Osteocyte (in vitro differentiated cells): ENCODE measurements at regions not wholly inside any gene's neighbourhood (a gene's known extent, or its start where the extent isn't known, plus 50 kb on each side); places are given as distances from the start of the nearest gene placed in this dataset.

Source experiments
- DNase-seq: peaks from one replicate; pipeline ENCODE4 v3.0.0; 2021; ENCODE audit warnings: mixed read lengths; ENCODE audit not compliant: unreplicated experiment; ENCODE audit errors: extremely low spot score
- H3K27ac Mint-ChIP-seq: one replicate; pipeline ENCODE4 v1.8.0; 2021; ENCODE audit warnings: mild to moderate bottlenecking, mixed read lengths; ENCODE audit not compliant: unreplicated experiment
- H3K27me3 Mint-ChIP-seq: one replicate; pipeline ENCODE4 v1.8.0; 2021; ENCODE audit warnings: mixed read lengths; ENCODE audit not compliant: unreplicated experiment
- H3K36me3 Mint-ChIP-seq: one replicate; pipeline ENCODE4 v1.8.0; 2021; ENCODE audit warnings: mixed read lengths; ENCODE audit not compliant: unreplicated experiment
- H3K4me1 Mint-ChIP-seq: one replicate; pipeline ENCODE4 v1.8.0; 2021; ENCODE audit warnings: mixed read lengths; ENCODE audit not compliant: unreplicated experiment
- H3K4me3 Mint-ChIP-seq: one replicate; pipeline ENCODE4 v1.8.0; 2021; ENCODE audit warnings: mild to moderate bottlenecking, moderate library complexity, mixed read lengths; ENCODE audit not compliant: unreplicated experiment
- H3K9me3 Mint-ChIP-seq: one replicate; pipeline ENCODE4 v1.8.0; 2021; ENCODE audit warnings: mixed read lengths; ENCODE audit not compliant: unreplicated experiment
- TF ChIP-seq, protein P1 (sequence below): fragments of 200-600 bp; sonication (generic); IDR thresholded peaks from 2 replicates; pipeline ENCODE4 v1.5.0; 2021; ENCODE audit warnings: antibody characterized with exemption, mild to moderate bottlenecking, moderate library complexity

DNA sequence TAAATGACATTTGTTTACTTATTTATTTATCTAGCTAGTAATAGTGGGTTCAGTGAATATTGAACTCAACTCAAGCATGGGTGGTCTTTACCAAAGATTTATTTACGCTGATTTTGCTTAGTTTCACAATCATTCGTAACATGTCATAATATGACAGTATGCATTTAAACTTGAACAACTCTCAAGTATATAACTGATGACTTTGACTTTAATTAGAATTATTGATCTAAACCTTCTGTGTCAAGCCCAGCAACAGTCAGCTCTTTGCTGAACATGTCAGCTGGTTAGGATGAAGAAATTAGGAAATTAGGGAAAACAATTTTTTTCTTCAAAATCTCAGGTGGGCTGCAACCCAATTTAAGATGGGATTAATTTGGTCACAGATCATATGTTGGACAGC lies 210.5 kb upstream of the G2E3 start:
- H3K9me3 Mint-ChIP-seq: no peaks in the 10 kb centered on the region
- no peak for DNase-seq
- H3K4me1 Mint-ChIP-seq: no peaks in the 10 kb centered on the region
- H3K27ac Mint-ChIP-seq: no peak overlapping the region
- H3K36me3 Mint-ChIP-seq: no peaks in the 10 kb centered on the region
- H3K27me3 Mint-ChIP-seq: no peaks in the 10 kb centered on the region
- TF ChIP-seq, protein P1, sequence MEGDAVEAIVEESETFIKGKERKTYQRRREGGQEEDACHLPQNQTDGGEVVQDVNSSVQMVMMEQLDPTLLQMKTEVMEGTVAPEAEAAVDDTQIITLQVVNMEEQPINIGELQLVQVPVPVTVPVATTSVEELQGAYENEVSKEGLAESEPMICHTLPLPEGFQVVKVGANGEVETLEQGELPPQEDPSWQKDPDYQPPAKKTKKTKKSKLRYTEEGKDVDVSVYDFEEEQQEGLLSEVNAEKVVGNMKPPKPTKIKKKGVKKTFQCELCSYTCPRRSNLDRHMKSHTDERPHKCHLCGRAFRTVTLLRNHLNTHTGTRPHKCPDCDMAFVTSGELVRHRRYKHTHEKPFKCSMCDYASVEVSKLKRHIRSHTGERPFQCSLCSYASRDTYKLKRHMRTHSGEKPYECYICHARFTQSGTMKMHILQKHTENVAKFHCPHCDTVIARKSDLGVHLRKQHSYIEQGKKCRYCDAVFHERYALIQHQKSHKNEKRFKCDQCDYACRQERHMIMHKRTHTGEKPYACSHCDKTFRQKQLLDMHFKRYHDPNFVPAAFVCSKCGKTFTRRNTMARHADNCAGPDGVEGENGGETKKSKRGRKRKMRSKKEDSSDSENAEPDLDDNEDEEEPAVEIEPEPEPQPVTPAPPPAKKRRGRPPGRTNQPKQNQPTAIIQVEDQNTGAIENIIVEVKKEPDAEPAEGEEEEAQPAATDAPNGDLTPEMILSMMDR: no peak
- no peak overlapping the region for H3K4me3 Mint-ChIP-seq

GRCh38 chr14:30349520-30349919 lies 209.4 kb upstream of the G2E3 start:
- Mint-ChIP-seq H3K4me3 (no peak overlapping the region), H3K27ac (no peak overlapping the region), H3K27me3 (no peaks in the 10 kb centered on the region), H3K36me3 (no peaks in the 10 kb centered on the region), H3K4me1 (no peaks in the 10 kb centered on the region), H3K9me3 (no peaks in the 10 kb centered on the region)
- DNase-seq: no peak
- TF ChIP-seq, protein P1: no peak

DNA sequence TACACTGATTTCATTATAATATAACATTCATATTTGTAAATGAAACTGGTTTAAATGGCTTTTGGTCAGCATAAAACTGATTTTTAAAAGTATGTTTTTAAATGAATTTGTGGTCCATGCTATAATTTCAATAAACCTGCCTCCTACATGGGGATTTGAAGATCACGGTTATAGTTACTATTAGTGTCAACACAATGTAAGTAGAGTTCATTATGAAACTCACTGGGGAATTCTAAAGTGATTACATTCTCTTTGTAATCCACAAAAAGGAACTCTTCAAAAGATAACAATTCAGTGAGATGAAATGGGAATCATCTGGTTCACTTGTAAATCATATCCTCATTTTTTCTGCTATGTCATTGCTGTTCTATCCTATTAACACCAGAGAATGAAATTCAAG lies 204.5 kb upstream of the G2E3 start:
- Mint-ChIP-seq H3K9me3 (no peaks in the 10 kb centered on the region), H3K27me3 (no peaks in the 10 kb centered on the region), H3K4me3 (no peak overlapping the region), H3K4me1 (no peaks in the 10 kb centered on the region), H3K36me3 (no peaks in the 10 kb centered on the region), H3K27ac (no peak overlapping the region)
- DNase-seq: no peak
- TF ChIP-seq, protein P1: no peak

- Mint-ChIP-seq H3K4me1 (no peaks in the 10 kb centered on the region), H3K27me3 (no peaks in the 10 kb centered on the region), H3K9me3 (peaks cover 4% of the 10 kb centered on the region), H3K4me3 (no peak overlapping the region), H3K36me3 (no peaks in the 10 kb centered on the region), H3K27ac (no peak overlapping the region)
- TF ChIP-seq, protein P1: no peak
- DNase-seq: no peak
Observed at GRCh38 chr14:30355431-30355913, 203.5 kb upstream of the G2E3 start.

DNA sequence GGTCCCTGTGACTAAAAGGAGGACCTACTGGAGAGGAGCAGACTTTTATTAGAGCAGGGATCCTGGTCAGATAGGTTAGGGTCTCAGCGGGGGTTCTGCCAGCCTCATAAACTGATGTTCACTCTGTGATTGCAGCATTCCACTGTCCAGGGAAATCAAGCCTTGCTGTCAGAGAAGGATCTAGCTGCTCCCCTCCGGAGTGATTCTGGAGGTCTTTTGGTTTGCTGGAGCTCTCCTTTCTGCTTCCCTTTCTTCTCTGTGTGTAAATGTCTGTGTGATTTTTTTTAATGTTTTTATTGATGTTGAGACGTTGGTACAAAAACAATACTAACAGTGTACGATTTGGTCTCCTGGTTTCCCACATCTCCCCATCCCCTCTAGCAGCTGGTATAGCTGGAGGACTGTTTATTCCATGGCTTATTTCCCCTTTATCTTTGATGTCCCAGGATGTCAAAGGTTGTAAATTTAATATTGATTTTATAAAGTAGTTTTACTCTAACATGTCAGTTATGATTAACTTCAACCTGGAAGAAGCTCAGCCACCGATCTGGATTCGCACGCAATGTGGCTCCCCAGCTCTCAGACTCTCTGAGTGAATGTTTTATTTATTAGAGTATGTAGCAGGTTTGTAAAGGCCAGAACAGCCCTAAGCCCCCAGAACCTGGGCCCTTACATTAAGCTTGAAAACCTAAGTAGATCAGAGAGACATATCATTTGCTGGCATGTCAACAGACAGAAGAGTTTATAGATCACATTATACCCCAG lies 202.3 kb upstream of the G2E3 start:
- no peaks in the 10 kb centered on the region for H3K27me3 Mint-ChIP-seq
- H3K9me3 Mint-ChIP-seq: peaks cover 4% of the 10 kb centered on the region
- no peak for DNase-seq
- TF ChIP-seq, protein P1: no peak
- H3K36me3 Mint-ChIP-seq: no peaks in the 10 kb centered on the region
- no peak overlapping the region for H3K27ac Mint-ChIP-seq
- H3K4me1 Mint-ChIP-seq: no peaks in the 10 kb centered on the region
- no peak overlapping the region for H3K4me3 Mint-ChIP-seq
